ENCODE measurements at regions not wholly inside any gene's neighbourhood (a gene's known extent, or its start where the extent isn't known, plus 50 kb on each side); places are given as distances from the start of the nearest gene placed in this dataset.
"Not testable (repeated sequence)": the region's sequence is repeated elsewhere in the genome, so short reads cannot be mapped to it uniquely, and the experiment has no call there.

GRCh38 chr7:119472408-119473038 lies 800.5 kb upstream of the KCND2 start:
- FAIRE-seq: no peak

GRCh38 chr7:119482209-119482608 lies 790.8 kb upstream of the KCND2 start:
- no peak for FAIRE-seq

GRCh38 chr7:119482671-119483070 lies 790.3 kb upstream of the KCND2 start:
- FAIRE-seq: no peak

- no peak for FAIRE-seq
Measured at GRCh38 chr7:119483364-119483763, 789.6 kb upstream of the KCND2 start.

- no peak for FAIRE-seq
Measured at GRCh38 chr7:119514326-119514725, 758.6 kb upstream of the KCND2 start.

GRCh38 chr7:119515214-119515613 lies 757.8 kb upstream of the KCND2 start:
- FAIRE-seq: no peak

DNA sequence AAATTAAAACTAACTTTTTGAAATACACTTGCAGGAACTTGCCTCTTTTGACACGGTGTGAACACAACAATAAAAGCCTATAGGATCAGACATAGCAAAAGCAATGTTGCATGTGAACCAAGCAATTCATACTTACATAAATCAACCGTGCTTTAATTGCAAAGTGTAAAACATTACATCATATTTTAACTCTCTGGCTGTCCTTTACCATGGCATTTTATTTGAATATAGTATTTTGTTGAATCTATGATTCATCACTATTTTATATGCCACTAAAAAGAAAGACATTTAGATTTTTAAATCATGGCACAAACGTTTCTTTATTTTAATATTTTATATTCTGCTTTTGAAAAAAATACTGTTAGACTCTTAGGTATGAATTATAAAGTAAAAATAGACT lies 757.0 kb upstream of the KCND2 start:
- FAIRE-seq: no peak

DNA sequence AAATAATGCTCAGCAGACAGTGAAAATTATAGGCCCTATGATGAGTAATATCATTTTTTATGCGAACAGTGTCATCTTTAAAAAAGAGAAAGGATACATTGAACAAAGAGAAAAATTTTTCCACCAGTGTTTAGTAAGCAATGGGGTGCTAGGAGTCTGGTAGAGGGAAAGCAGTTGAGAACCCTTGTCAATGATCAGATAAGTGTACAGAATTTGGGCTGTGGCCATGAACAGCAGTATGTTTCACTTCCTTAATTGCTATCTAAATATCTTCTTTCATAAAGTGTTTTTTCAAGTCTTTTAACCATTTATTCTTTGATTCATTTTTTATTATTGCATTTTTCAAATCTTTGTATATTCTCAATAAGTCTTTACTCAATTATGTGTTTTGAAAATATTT lies 750.7 kb upstream of the KCND2 start:
- FAIRE-seq: no peak

- FAIRE-seq: no peak
Measured at GRCh38 chr7:119522698-119523097, 750.3 kb upstream of the KCND2 start.

DNA sequence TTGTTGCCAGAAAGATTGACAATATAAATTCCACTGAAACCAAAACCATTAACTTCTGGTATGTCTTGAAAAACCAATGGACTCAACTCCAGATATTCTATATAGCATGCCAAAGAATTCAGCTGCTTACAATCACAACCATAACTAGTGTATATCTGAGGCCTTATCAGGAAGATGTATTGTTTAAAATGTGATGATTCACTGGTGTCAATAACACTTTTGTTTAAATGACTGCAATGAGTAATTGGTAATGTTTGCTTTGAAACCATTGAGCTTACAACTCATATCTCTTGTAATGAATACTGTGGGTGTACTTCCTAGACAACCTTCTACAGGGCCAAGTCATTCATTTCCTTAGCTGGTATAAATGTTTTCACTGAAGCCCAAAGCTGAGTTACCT lies 727.9 kb upstream of the KCND2 start:
- FAIRE-seq: no peak

GRCh38 chr7:119555788-119556187 lies 717.2 kb upstream of the KCND2 start:
- no peak for FAIRE-seq

- FAIRE-seq: no peak
Measured at GRCh38 chr7:119556436-119556835, 716.5 kb upstream of the KCND2 start.

DNA sequence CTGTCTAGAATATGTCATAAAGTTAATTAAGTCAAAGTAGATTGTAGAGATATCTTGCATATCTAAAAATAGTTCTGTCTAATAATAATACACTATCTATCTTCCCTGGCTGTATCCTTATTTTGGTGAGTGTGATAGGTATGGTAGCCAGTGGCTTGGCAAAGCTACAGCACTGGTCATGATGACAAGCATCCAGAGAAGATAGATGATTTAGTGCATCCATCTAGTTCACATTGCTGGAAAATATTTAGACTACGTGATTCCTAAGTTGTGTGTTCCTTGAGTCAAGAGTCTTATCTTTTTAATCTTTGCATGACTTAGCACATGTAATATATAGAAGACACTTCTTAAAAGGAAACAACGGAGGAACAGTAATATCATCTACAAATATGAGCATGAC lies 711.2 kb upstream of the KCND2 start:
- no peak for FAIRE-seq

GRCh38 chr7:119562839-119563238 lies 710.1 kb upstream of the KCND2 start:
- no peak for FAIRE-seq

- no peak for FAIRE-seq
Measured at GRCh38 chr7:119571666-119572065, 701.3 kb upstream of the KCND2 start.

DNA sequence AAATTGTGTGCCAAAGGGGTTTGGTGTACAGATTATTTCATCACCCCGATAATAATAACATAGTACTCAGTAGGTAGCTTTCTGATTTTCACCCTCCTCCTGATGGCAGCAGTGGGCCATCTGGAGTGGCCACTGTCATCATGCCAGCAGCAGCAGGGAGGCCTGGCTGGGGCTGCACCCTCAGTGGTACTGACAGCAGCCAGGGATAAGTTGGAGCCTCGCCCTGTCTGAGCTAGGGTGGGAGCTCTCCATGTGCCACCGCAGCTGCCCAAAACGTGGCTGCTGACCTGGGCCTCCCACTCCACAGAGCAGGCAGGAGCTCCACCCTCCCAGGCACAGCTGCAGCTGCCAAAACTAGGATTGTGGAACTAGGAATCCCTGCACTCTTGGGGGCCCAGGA lies 700.8 kb upstream of the KCND2 start:
- no peak for FAIRE-seq

DNA sequence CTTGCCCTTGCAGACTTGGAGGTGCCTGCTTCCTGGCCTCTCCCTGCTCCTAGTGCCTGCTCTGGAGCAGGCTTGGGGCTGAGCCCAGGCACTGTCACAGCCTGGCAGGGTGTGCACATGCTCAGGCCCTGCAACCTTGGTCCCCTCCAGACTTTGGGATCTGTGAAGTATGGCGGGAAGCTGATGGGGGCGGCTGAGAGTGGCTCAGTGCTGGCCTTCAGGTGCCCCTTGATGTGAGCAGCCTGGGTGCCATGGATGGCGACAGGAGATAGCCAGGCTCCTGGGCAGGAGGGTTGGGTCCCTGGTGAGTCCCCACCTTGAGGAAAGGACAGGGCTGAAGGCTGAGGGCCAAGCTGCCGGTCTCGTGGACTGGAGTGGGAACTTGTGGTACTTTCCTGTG lies 700.4 kb upstream of the KCND2 start:
- FAIRE-seq: no peak

DNA sequence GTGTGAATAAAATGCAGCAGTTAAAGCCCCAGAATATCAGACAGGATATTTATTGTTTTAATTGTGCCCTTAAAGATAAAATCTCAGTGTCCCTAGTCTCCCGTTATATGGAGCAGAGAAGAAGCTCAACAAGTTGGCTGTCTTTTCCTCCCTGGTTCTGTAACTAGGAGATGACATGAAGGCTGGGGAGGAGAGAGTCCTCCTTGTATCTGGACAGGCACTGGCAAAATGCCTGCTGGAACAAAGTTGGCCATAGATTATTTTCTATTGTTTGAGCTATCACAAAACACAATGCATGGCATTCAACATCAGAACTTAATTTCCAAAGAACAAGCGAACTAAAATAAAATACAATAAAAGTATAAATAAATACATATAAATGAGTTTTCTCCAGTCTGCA lies 694.9 kb upstream of the KCND2 start:
- FAIRE-seq: no peak

DNA sequence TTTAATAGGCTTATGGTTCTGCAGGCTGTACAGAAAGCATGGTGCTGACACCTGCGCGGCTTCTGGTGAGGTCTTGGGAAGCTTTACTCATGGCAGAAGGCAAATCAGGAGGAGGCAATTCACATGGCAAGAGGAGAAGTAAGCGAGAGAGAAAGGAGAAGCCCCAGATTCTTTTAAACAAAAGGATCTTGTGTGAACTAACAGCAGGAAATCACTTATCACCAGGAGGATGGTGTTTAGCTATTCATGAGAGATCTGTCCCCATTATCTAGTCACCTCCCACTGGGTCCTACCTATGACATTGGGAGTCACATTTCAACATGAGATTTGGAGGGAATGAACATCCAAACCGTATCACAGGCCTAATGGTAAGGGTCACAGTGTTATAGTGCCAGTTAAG lies 678.0 kb upstream of the KCND2 start:
- no peak for FAIRE-seq

DNA sequence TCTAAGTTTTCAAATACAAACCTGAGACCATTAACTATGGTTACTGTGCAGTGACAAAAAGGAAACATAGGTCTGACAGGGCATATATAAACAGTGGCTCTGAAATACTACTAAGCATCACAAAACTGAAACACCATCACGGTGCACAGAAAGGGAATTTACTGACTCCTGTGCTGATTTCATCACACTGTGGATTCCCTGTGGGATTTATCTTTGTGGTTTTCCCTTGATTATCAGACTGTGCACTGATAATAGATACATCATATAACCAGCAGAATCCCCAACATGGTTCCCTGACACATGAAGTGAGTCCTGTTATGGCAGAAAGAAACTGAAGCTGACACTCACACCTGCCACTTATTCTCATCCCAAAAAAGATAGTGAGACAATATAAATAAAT lies 676.3 kb upstream of the KCND2 start:
- no peak for FAIRE-seq

- no peak for FAIRE-seq
Measured at GRCh38 chr7:119606297-119606696, 666.7 kb upstream of the KCND2 start.

GRCh38 chr7:119620769-119621168 lies 652.2 kb upstream of the KCND2 start:
- no peak for FAIRE-seq

DNA sequence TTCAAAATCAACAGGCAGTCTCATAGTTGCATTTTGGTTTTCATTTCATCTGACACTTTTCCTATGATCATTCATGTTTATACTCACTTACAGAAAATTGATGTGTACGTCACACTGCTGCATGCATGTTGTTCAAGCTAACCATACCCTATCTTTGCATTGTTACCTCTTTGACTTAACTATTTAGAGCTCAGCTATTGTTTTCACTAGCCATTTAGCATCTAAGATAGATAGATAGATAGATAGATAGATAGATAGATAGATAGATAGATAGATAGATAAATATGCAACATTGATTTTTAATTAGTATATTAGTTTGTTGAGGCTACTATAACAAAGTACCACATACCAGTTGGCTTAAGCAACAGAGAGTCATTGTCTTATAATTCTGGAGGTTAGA lies 649.5 kb upstream of the KCND2 start:
- FAIRE-seq: no peak

DNA sequence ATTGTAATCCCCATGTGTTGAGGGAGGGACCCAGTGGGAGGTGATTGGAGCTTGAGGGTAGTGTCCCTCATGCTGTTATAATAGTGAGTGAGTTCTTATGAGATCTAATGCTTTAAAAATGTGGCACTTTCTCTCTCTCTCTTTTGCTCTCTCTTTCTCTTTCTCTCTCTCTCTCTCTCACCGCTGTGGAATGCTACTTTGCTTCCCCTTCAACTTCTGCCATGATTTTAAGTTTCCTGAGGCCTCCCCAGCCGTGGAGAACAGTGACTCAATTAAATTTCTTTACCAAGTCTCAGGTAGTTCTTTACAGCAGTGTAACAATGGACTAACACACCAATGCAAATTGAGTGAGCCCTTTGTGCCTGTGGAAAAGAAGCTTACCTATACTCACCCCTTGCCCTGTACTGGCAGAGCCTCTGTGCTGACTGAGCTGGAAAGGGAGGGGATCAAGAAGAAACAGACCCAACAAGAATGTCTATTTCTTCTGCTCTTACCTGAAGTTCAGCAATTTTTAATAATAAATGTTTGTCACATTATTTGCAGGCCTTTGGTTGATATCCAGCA lies 642.5 kb upstream of the KCND2 start:
- no peak for FAIRE-seq

- FAIRE-seq: not testable (repeated sequence)
Measured at GRCh38 chr7:119633812-119634211, 639.2 kb upstream of the KCND2 start.

Measured in colon (tissue), 2 donors.